SIG-M5 treated with dmso at 0.1 percent for 504 hours (cell line): ENCODE measurements at regions not wholly inside any gene's neighbourhood (a gene's known extent, or its start where the extent isn't known, plus 50 kb on each side); places are given as distances from the start of the nearest gene placed in this dataset.

ENCODE experiments used
- DNase-seq: peaks from one replicate; lab custom pipeline; 2025; ENCODE audit not compliant: unreplicated experiment; lab: John Stamatoyannopoulos, UW

DNA sequence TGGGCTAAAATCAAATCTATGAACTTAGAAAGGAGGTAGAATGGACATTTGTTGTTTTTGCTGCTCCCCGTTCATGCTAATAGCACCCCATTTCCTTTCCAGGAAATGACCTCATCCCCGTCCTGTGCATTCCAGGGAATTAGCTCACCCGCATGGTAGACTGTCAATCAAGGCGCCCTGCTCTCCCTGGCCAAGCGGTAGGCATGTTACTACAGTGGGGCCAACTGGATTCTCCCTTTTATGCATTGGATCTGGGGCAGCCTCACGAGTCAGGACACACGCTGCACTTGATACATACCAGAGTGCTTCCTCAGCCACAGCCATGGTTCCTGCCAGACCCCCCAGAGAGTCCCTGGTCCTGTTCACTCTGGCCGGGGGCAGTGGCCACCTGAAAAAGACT, 111.0 kb upstream of the PTCH1 start:
- no peak for DNase-seq

DNA sequence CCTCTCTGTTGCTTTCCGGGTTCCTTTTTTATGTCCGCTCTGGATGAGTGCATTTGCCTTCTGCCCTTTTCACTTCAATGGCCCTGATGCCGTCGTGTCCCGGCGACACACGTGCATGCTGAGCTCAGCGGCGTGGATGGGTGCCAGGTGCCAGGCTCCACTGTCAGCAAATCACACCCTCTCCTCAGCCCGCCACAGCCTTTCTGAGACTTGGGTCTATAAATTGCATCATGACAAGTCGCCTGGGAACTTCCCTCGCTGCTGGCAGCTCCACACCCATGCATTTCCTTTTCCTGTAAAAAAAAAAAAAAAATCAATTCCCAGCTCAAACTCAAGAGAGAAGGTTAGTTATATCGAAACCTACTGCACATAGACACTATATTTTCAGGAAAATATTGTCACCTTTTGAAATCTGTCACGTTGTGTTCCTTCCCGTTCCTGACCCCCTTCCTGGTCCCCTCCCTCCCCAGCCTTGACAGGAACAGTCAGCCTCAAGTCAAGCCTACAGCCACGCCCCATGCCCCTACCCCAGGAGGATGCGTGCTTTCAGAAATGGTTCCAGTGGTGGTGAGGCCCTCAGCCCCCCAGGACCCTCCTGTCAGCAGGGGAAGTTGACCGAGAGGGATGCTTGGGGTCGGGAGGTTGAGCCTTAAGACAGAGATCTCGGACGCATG, 110.3 kb upstream of the PTCH1 start:
- no peak for DNase-seq

DNA sequence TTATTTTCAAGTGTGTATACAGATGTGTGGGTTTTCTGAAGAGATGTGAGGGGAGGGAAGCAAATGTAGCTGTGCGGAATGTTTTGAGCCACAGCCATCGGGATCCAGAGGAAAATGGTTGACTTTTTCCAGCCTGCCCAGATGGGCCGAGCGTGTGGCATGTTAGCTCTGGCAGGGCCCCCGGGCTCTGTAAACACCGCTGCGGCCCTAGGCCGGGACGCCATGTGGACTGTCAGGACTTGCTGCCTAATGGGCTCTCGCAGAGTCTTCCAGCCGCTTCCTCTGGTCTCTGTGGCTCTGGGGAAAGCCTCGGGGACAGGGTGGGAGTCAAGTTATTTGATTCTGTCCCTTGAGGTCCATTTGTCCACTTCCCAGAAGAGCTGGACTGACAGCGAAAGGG, 109.6 kb upstream of the PTCH1 start:
- no peak for DNase-seq

DNA sequence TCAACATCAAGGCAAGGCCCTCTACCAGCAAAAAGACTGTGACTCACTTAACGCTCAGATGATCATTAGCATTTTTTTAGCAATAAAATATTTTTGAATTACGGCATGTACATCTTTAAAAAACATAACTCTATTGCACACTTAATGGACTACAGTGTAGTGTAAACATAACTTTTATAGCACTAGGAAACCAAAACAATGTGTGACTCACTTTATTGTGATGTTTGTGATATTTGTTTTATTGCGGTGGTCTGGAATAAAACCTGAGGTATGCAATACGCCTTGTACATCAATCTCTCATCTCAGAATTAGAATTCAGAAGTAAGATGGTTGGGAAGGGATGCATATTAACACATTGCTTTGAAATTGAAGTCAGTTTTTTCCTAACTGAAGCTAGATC, 106.9 kb upstream of the PTCH1 start:
- DNase-seq = no peak

DNA sequence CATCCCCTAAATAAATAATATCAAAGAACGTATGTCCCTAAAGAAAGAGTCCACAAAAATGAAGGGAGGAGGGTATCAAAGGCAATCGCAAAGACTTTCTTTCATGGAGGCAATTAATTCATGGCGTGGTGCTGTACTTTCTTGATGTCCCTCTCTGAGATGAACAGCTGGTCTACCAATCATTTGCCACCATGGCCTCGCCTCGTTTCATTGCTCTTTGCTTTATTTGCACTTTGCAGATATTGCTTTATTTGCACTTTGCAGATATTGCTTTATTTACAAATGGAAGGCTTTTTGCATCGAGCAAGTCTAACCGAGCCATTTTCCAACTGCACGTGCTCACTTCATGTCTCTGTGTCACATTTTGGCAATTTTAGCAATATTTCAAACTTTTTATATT, 104.0 kb upstream of the PTCH1 start:
- no peak for DNase-seq

DNA sequence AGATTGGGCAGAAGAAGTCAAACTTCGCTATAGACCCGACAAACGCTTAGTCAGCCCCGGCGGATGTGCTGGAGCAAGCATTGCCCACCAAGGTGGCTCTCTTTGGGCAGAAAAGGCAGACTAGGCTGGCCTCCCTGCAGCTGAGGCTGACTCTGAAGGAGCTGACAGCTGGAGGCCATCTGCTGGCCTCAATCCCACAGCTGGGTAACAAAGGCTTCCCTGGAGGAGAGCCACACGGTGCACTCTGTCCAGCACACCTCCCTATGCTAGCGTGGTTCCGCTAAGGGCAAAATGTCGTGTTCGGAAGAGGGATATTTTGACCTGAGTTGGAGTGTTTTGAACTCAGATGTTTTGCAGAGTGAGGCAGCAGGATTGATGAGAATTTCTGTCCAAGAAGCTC, 103.5 kb upstream of the PTCH1 start:
- DNase-seq = no peak

DNA sequence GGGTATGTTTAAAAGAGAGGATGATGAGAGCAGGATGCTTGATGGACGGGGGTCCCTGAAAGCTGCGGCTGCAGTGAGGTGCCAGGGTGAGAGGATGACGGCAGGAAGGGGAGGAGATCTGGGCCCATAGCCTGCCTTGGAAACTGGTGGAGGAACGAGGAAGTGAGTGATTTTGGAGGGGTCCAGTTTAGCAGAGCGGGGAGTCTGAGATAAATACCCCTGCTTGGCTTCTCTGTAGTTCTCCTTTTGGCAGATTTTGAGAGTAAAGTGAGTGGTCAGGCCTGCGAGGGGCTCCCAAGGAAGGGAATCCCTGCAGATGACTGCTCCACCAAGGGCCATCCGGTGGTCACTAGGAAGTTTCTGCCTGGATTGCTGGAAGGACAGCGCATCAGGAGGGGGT, 98.5 kb upstream of the PTCH1 start:
- DNase-seq = no peak

DNA sequence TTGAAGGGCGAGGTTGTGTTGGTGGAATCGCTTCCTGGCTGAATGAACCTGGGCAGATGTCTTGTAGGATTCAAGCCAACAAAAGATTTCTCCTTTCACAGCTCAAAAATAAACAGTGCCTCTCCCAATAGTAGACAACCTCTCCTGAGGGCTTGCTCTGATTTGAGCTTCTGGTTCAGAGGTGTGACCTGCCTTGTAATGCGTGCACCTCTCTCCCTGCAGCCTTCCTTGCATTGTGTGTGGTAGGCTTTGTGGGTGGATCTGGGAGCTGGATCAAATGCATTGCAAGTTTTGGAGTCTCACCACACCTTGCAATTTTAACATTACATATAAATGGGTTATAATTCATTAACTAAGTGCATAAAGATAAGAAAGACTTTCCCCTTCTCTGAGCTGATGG, 96.9 kb upstream of the PTCH1 start:
- no peak for DNase-seq

DNA sequence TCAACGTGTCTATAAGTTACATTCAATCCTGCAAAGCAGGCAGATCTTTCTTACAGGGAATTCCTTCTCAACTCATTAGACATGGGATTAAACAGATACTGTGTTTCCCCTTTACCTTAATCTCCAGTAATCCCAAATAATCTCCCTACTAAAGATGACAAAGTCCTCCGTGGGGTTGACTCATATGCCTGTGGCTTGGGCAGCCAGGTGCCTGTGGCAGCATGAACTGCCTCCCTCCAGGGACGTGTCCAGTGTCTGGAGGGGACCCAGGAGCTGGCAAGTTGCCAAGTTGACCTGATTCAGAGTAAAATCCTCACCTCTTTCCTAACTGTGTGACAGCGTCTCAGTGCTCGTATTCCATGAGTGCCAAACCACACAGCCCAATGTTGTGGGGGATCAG, 94.6 kb upstream of the PTCH1 start:
- no peak for DNase-seq

DNA sequence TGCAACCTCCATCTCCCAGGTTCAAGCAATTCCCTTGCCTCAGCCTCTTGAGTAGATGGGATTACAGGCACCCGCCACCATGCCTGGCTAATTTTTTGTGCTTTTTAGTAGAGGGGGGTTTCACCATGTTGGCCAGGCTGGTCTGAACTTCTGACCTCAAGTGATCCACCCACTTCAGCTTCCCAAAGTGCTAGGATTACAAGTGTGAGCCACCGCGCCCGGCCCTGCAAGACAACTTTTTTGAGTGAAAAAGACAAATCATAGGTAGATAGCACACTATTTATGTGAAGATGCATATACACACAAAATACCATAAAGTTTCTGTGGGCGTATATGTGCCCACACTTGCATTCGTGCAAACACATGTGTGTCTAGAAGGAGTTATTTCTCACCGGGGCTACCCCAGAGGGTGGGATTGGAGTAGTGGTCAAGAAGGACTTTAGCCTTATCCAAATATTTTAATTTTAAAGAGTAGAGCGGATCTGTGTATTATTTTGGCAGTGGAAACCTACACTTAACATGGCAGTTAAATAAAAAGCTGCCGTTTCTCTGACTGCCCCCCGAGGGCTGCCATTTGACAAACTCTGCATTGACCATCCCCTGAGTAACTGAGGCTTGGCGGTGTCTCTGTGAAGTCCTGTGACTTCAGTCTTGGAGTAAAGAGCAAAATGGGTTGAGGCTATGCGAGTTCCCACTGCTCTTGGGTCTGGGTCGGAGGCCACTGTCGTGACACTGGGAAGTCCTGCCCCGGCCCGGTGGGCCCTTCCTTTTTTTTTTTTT, 93.4 kb upstream of the PTCH1 start:
- no peak for DNase-seq

DNA sequence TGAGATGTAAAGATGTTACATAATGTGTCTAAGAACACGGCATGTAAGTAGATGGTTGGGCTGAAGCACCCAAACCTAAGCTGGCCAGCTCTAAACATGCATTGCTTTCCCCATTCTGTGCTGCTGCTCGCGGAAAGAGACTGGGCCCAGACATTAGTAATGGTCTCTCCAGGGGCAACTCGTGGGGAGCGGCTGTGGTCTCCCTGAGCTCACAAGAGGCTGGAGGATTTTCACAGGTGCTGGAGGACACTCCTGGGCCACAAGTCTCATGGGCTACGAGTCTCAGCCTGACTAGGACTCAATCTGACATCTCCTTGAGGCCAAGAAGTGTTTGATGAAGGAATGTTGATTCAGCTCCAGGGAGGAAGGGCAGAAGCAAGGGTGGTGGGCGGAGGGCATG, 92.7 kb upstream of the PTCH1 start:
- no peak for DNase-seq

DNA sequence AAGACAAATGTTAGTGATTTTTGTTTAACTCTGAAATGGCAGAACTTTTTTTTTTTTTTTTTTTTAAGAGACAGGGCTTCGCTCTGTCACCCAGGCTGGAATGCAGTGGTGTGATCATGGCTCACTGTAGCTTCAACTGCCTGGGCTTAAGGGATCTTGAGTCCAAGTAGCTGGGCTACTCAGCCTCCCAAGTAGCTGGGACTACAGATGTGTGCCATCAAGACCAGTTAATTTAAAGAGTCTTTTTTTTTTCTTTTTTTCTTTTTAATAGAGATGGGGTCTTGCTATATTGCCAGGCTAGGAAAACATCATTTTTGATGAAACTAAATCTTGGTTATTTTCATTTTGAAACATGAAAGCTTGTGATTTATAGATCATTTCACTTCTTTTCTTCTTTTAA, 91.6 kb upstream of the PTCH1 start:
- no peak for DNase-seq

DNA sequence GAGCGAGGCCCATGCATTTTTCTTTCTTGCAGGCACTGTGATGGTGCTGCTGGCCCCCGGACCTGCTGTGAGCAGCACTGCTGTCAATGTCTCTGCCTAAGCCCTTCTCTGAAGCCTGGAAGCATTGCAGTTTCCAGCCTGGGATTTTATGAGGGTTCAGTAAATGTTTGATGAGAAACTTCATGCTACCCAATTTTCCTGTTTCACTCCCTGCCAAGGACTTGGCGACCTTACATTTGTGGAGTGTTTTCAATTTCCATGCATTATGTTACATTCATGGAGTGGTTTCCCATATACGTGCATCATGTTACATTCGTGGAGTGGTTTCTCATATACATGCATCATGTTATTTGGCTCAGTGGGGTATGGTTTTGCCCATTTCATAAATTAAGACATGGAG, 90.7 kb upstream of the PTCH1 start:
- no peak for DNase-seq

DNA sequence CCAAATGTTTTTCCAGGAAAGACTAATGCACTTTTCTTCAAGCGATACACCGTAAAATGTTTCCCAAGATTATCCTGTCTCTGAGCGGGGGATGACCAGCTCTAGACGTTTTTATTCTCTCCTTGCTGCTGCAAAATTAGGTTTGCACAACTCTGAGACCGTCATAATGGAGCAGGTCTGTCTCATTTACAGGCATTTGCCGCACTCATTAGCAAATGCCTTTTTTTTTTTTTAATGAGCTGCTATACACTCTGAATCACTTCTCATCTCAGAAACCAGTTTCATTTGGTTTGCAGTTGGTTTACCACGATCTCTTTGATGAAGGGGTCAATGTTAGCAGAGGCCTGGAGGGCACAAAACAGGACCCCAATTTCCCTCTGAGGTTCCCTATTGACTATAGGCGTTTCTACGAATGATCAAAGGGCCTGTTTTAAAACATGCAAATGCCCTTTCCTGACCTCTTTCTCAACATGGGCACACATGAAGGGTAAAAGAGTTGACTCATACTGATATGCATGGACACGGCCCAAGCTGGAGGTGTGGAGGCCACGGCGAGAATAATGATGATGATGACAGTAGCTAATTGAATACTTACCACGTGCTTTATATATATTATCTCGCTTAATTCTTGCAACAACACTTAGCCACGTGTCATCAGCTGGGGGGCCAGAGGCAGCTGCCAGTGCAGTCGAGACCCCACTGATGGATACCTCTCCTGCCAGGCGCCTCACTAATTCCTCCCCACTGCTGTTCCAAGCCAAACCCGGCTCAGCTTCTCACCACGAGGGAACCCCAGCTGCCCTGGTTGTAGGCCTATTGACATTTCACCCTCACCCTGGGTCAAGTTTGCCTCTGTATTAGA, 89.9 kb upstream of the PTCH1 start:
- DNase-seq = no peak

DNA sequence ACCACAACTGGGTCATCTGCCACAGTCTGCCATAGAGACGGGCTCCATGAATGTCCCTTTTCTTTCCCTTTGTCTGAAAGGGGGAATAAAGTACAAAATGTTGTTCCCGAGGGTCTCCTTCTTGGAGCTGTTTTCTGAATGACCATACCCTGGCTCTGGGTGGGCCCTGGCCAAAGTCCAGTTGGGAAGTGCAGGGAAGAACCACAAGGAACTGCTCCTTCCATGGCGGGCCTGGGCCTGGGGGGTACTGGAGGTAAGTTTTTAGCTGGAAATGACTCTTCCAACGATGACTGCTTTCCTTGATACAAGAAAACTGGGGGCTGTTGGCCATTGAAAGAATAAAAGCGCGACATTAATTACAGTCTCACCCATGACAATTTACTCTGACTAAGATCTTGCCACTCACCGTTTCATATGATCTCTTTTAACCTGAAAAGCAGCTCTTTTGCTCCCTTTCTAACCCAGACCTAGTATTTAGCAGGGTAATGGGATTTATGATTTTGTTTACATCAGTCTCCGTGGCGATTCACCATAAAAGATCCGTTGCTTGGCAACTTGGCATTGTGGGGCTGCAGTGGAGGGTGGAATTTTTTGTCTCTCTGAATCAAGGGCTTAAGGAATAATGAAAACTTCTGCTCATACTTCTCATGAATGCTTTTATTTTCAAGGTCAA, 89.2 kb upstream of the PTCH1 start:
- DNase-seq = no peak

DNA sequence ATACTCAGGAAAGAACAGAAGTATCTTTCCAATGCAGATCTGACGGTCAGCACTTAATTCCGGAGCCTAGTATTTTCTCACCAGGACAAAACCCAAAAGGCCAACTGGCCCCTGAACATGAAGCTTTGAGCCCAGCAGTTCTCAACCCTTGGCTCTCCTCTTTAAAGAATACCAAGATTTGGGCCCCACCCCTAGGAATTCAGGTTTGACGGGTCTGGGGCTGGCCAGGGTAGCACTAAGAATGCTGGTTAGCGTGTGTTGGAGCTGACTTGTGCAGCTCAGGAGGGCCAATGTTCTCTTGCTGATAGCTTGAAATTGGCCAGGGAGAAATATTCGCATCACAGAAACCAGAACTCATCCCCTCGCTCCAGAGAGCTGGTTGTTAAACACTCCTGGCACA, 88.3 kb upstream of the PTCH1 start:
- DNase-seq = no peak

DNA sequence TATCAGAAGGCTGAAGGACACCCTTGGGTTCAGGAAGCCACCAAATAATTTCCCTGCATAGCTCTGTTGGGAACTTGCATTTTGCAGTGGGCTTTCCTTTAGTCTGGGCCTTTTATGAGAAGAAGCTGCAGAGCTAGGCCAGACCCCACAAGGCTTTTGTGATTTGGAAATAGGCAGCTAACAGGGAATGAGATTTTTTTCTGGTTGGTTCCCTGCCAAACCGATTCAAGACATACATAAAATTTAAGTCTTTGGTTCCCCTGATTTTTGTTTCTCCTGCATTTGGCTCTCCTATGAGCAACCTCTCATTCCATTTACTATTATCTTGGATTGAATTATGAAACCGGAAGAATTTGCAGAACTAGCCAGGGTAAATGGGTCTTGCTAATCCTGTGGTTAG, 81.5 kb upstream of the PTCH1 start:
- DNase-seq = no peak

DNA sequence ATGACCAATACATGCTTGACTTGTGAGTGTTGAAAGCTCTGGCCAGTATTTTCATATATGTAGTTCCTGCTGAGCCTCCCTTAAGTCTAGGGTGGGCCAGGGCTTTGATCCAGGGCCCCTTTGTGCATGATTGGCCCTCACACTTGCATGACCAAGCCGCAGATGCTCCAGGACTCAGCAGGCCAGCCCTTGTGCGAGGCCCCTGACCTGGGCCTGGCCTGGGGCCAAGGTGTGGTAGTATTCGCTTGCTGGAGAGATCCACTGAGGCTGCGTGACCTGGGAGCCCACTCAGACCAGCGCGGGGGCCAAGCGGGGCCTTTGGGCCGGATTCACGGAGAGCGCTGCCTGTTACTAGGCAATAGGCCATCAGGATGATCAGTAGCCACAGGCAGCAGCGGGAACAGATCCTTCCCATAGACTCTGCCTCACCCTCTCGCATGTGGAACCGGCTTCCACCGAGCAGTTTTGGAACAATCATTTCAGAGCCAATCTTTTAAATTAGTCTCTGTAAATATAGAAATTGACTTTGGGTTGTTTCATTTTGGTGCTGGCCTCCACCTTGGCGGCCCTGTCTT, 79.0 kb upstream of the PTCH1 start:
- no peak for DNase-seq

DNA sequence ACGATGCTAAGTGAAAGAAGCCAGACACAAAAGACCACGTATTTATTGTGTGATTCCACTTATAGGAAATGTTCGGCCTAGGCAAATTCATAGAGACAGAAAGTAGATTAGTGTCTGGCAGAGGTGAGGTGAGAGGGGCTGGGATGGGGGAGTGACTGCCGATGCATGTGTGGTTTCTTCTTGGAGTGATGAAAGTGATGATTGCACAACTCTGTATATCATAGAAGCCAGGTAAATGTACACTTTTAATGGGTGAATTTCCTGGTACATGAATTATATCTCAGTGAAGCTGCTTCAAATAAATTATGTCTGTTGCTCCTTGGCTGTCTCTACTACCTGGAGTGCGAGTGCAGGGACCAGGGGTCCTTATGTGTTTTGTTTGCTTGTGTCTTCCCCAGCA, 76.2 kb upstream of the PTCH1 start:
- no peak for DNase-seq

DNA sequence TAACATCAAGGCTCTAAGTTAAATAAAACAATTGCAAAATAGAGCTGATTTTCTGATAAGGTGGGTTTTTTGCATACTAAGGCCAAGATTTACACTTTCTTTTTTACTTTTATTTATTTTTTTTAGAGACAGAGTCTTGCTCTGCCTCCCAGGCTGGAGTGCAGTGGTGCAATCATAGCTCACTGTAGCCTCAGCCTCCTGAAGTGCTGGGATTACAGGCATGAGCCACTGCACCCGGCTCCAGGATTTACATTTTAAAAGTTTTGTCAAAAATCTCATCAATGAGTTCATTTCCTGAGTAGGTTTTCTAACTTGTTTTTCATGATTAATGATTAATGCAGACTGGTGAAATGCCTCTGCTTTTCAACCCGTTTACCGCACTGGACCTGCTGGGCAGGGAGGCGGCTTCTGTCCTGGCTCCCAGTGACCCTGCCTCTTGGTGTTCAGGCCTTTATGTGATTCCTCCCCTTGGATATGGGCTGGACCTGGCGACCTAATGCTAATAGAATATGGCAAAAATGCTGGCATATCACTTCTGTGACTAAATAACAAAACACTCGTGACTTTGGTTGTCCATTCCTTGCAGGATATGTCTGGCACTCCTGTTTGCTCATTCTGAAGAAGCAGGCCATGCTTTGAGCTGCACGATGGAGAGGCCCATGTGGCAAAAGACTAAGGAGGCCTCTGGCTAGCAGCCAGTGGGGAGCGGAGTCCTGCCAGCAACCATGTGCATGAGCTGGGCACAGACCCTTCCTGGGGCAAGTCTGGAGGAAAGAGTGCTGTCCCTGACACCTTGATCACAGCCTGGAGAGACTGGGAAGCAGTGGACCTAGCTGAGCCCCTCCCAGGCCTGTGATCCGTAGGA, 72.2 kb upstream of the PTCH1 start:
- no peak for DNase-seq
